ENCODE measurements at regions not wholly inside any gene's neighbourhood (a gene's known extent, or its start where the extent isn't known, plus 50 kb on each side); places are given as distances from the start of the nearest gene placed in this dataset.
"Not testable (repeated sequence)": the region's sequence is repeated elsewhere in the genome, so short reads cannot be mapped to it uniquely, and the experiment has no call there.

DNA sequence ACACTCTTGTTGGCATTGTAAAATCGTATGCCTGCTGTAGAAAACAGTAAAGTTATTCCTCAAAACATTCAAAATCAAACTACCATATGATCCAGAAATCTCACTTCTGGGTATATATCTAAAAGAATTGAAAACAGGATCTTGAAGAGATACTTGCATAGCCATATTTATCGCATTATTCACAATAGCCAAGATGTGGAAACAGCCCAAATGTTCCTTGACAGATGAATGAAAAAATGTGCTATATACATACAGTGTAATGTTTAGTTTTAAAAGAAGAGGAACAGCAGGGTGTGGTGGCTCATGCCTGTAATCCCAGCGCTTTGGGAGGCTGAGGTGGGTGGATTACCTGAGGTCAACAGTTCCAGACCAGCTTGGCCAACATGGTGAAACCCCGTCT, 234.1 kb upstream of the DAB2 start:
- DNase-seq (ENCODE audit: low read depth, low spot score), result no peak
- Histone ChIP-seq H3K4me3 (ENCODE audit: low read depth, low read length) (no peak overlapping the region), H3K27me3 (ENCODE audit: control insufficient read depth, insufficient read depth, low read length) (no peaks in the 10 kb centered on the region), H3K27ac (ENCODE audit: low read depth, low read length) (no peak overlapping the region), H3K9me3 (ENCODE audit: control insufficient read depth, insufficient read depth, low read length) (no peaks in the 10 kb centered on the region)
- CTCF ChIA-PET, result no interaction called here
- TF ChIP-seq, protein P1, sequence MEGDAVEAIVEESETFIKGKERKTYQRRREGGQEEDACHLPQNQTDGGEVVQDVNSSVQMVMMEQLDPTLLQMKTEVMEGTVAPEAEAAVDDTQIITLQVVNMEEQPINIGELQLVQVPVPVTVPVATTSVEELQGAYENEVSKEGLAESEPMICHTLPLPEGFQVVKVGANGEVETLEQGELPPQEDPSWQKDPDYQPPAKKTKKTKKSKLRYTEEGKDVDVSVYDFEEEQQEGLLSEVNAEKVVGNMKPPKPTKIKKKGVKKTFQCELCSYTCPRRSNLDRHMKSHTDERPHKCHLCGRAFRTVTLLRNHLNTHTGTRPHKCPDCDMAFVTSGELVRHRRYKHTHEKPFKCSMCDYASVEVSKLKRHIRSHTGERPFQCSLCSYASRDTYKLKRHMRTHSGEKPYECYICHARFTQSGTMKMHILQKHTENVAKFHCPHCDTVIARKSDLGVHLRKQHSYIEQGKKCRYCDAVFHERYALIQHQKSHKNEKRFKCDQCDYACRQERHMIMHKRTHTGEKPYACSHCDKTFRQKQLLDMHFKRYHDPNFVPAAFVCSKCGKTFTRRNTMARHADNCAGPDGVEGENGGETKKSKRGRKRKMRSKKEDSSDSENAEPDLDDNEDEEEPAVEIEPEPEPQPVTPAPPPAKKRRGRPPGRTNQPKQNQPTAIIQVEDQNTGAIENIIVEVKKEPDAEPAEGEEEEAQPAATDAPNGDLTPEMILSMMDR (IDR thresholded peaks at IDR 0.05; ENCODE audit: low read depth, low read length), result no peak
- POLR2A ChIA-PET, result no interaction called here

DNA sequence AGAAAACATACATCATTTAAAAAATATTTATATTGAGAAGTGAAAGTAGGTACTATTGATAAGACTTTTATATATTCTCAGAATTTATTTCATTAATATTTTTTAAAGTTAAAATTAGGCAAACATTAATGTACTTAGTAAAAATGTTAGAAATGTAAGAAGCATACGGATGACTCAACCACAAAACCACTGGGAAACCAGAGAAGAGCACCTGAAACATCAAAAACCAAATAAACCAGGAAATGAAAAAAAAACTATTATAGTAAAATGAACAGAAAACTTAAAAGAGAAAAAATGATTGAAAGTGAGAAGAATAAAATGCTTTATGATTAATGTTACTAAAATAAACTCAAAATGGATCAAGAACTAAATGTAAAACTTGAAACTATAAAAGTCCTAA, 233.2 kb upstream of the DAB2 start:
- TF ChIP-seq, protein P1 (IDR thresholded peaks at IDR 0.05; ENCODE audit: low read depth, low read length), result no peak
- POLR2A ChIA-PET, result no interaction called here
- CTCF ChIA-PET, result no interaction called here
- H3K4me3 ChIP-seq (ENCODE audit: low read depth, low read length), result no peak overlapping the region
- DNase-seq (ENCODE audit: low read depth, low spot score), result no peak
- H3K27ac ChIP-seq (ENCODE audit: low read depth, low read length), result no peak overlapping the region
- H3K9me3 ChIP-seq (ENCODE audit: control insufficient read depth, insufficient read depth, low read length), result no peaks in the 10 kb centered on the region
- H3K27me3 ChIP-seq (ENCODE audit: control insufficient read depth, insufficient read depth, low read length), result no peaks in the 10 kb centered on the region

DNA sequence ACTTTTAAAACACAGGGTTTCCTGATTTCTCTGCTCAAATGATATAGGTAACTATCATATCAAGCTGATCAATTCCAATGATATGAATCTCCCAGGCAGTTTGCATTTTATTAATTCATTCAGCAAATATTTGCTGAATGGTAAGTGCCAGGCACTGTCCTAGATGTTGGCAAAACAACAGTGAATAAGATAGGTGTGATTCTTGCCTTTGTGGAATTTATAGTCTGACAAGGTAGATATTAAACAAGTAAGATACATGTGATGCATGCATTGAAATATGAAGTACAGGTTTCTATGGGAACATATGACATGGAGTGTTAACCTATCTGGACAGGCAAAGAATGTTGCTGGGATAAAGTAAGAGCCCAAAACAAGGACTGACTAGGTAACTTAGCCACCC, 231.8 kb upstream of the DAB2 start:
- ChIA-PET CTCF (no interaction called here), POLR2A (no interaction called here)
- no peak for DNase-seq (ENCODE audit: low read depth, low spot score)
- Histone ChIP-seq H3K27ac (ENCODE audit: low read depth, low read length) (no peak overlapping the region), H3K4me3 (ENCODE audit: low read depth, low read length) (no peak overlapping the region), H3K27me3 (ENCODE audit: control insufficient read depth, insufficient read depth, low read length) (no peaks in the 10 kb centered on the region), H3K9me3 (ENCODE audit: control insufficient read depth, insufficient read depth, low read length) (no peaks in the 10 kb centered on the region)
- TF ChIP-seq, protein P1 (IDR thresholded peaks at IDR 0.05; ENCODE audit: low read depth, low read length), result no peak

DNA sequence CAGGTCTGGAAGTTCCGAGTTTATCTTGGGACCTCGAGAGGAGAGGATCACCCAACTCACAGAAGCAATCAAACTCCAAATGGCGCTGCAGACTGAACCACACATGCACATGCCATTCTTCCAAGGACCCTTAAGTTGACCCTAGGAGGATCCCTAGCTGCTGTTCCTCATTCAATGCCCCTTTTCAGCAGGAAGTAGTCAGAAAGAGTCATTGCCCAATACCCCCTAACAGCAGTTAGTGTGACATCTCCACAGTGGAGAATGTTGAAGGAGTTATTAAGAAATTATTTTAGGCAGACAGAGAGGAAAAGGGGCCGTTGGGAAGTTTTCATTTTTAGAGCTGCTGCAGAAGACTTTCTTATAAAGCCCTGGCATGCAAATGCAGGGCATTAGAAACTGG, 229.9 kb upstream of the DAB2 start:
- no peak for DNase-seq (ENCODE audit: low read depth, low spot score)
- ChIA-PET POLR2A (no interaction called here), CTCF (interaction anchor here (0.6 kb wide), 1 partner anchor 963 kb away, joined by 6 read pairs; no protein-coding TSS in a partner anchor)
- TF ChIP-seq, protein P1 (IDR thresholded peaks at IDR 0.05; ENCODE audit: low read depth, low read length), result no peak
- Histone ChIP-seq H3K27ac (ENCODE audit: low read depth, low read length) (no peak overlapping the region), H3K4me3 (ENCODE audit: low read depth, low read length) (no peak overlapping the region), H3K27me3 (ENCODE audit: control insufficient read depth, insufficient read depth, low read length) (no peaks in the 10 kb centered on the region), H3K9me3 (ENCODE audit: control insufficient read depth, insufficient read depth, low read length) (no peaks in the 10 kb centered on the region)

DNA sequence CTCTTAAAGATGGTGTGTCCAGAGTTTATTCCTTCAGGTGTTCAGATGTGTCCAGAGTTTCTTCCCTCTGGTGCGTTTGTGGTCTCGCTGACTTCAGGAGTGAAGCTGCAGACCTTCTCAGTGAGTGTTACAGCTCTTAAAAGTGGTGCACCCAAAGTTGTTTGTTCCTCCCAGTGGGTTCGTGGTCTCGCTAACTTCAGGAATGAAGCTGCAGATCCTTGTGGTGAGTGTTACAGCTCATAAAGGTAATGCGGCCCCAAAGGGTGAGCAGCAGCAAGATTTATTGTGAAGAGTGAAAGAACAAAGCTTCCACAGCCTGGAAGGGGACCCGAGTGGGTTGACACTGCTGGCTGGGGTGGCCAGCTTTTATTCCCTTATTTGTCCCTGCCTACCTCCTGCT, 227.7 kb upstream of the DAB2 start:
- CTCF ChIA-PET, result interaction anchor here (1.1 kb wide), 1 partner anchor 22 kb away, joined by 3 read pairs; no protein-coding TSS in a partner anchor
- H3K4me3 ChIP-seq (ENCODE audit: low read depth, low read length); POLR2A ChIA-PET; H3K27ac ChIP-seq (ENCODE audit: low read depth, low read length); H3K27me3 ChIP-seq (ENCODE audit: control insufficient read depth, insufficient read depth, low read length); DNase-seq (ENCODE audit: low read depth, low spot score); H3K9me3 ChIP-seq (ENCODE audit: control insufficient read depth, insufficient read depth, low read length): not testable (repeated sequence)

DNA sequence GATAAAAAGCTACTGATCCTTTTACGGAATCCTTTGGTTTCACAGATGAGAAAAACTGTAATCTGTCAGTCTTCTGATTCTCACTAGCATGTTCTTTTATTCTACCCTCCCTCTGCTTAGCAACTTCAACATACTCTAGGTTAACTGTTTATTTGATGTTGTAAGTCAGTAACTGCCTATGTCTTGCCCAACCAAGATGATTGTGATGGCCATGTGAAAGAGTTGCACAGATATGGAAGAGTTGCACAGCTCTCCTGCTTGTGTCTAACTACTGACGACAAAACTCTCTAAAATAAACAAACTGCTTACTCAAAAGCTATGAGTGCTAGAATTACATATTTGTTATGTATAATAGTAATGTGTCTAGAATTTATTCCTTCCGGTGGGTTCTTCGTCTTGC, 227.3 kb upstream of the DAB2 start:
- DNase-seq (ENCODE audit: low read depth, low spot score), result no peak
- CTCF ChIA-PET, result interaction anchor here (1.1 kb wide), 1 partner anchor 22 kb away, joined by 3 read pairs; no protein-coding TSS in a partner anchor
- no peaks in the 10 kb centered on the region for H3K27me3 ChIP-seq (ENCODE audit: control insufficient read depth, insufficient read depth, low read length)
- H3K4me3 ChIP-seq (ENCODE audit: low read depth, low read length), result no peak overlapping the region
- no peaks in the 10 kb centered on the region for H3K9me3 ChIP-seq (ENCODE audit: control insufficient read depth, insufficient read depth, low read length)
- TF ChIP-seq, protein P1 (IDR thresholded peaks at IDR 0.05; ENCODE audit: low read depth, low read length), result no peak
- POLR2A ChIA-PET, result interaction anchor here (0.5 kb wide), 1 partner anchor 113 kb away, joined by 3 read pairs; no protein-coding TSS in a partner anchor
- H3K27ac ChIP-seq (ENCODE audit: low read depth, low read length), result no peak overlapping the region

All from AG04450 (cell line).